ENCODE measurements at regions not wholly inside any gene's neighbourhood (a gene's known extent, or its start where the extent isn't known, plus 50 kb on each side); places are given as distances from the start of the nearest gene placed in this dataset.

GRCh38 chr17:71071837-71072236, 902.5 kb downstream of the KCNJ2 start:
- no peak for TF ChIP-seq CTCF (IDR thresholded peaks at IDR 0.05; ENCODE audit: insufficient read depth, low read depth, low read length, missing control alignments)
- peak; percentile 95 for DNase-seq (ENCODE audit: low read depth)
- no peak overlapping the region for H3K4me3 ChIP-seq (ENCODE audit: low read length)

- DNase-seq (ENCODE audit: low read depth): no peak
- no peak overlapping the region for H3K4me3 ChIP-seq (ENCODE audit: low read length)
- TF ChIP-seq CTCF (IDR thresholded peaks at IDR 0.05; ENCODE audit: insufficient read depth, low read depth, low read length, missing control alignments): no peak
These were observed 911.6 kb downstream of the KCNJ2 start for GRCh38 chr17:71080937-71081336.

- TF ChIP-seq CTCF (IDR thresholded peaks at IDR 0.05; ENCODE audit: insufficient read depth, low read depth, low read length, missing control alignments): no peak
- H3K4me3 ChIP-seq (ENCODE audit: low read length): no peak overlapping the region
- no peak for DNase-seq (ENCODE audit: low read depth)
These were observed 912.3 kb downstream of the KCNJ2 start for GRCh38 chr17:71081666-71082065.

- TF ChIP-seq CTCF (IDR thresholded peaks at IDR 0.05; ENCODE audit: insufficient read depth, low read depth, low read length, missing control alignments): peak; percentile 66
- peak; percentile 69 for DNase-seq (ENCODE audit: low read depth)
- H3K4me3 ChIP-seq (ENCODE audit: low read length): no peak overlapping the region
These were observed 914.9 kb downstream of the KCNJ2 start for GRCh38 chr17:71084219-71084618.

GRCh38 chr17:71084838-71085237, 915.5 kb downstream of the KCNJ2 start:
- TF ChIP-seq CTCF (IDR thresholded peaks at IDR 0.05; ENCODE audit: insufficient read depth, low read depth, low read length, missing control alignments): no peak
- DNase-seq (ENCODE audit: low read depth): no peak
- H3K4me3 ChIP-seq (ENCODE audit: low read length): no peak overlapping the region

- peak; percentile 29 for DNase-seq (ENCODE audit: low read depth)
- H3K4me3 ChIP-seq (ENCODE audit: low read length): no peak overlapping the region
- TF ChIP-seq CTCF (IDR thresholded peaks at IDR 0.05; ENCODE audit: insufficient read depth, low read depth, low read length, missing control alignments): peak; percentile 35
These were observed 916.1 kb downstream of the KCNJ2 start for GRCh38 chr17:71085238-71086033.

- DNase-seq (ENCODE audit: low read depth): no peak
- H3K4me3 ChIP-seq (ENCODE audit: low read length): no peak overlapping the region
- TF ChIP-seq CTCF (IDR thresholded peaks at IDR 0.05; ENCODE audit: insufficient read depth, low read depth, low read length, missing control alignments): no peak
These were observed 920.1 kb downstream of the KCNJ2 start for GRCh38 chr17:71089431-71089830.
